ENCODE measurements at regions not wholly inside any gene's neighbourhood (a gene's known extent, or its start where the extent isn't known, plus 50 kb on each side); places are given as distances from the start of the nearest gene placed in this dataset.

DNA sequence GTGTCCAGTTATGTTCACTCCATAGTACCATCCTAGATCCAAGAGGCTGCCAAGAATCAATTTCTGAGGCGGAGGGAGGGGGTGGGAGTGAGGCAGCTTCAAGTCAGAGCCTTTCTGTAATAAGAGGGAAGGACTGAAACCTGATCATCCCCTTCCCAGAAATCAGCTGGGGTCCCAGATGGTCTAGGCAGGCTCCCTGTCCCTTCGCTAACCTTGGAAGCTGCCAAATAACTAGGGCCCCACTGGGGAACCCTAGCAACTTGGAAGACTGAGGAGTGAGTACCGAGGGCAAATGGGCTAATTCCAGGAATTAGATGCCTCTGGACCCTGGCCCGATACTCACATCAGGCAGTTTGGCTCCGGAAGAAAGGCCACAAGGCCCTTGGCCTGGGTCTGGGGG lies 113.3 kb downstream of the NAV1 start:
- no peak for TF ChIP-seq ARNTL (CRISPR knock-in tag; IDR thresholded peaks at IDR 0.05; ENCODE audit: borderline replicate concordance, low read depth)
- no peak for TF ChIP-seq BACH2 (CRISPR knock-in tag; IDR thresholded peaks at IDR 0.05; ENCODE audit: borderline replicate concordance)
- no peak for TF ChIP-seq ZNF70 (CRISPR knock-in tag; IDR thresholded peaks at IDR 0.05)
- no peak for TF ChIP-seq OSR1 (CRISPR knock-in tag; IDR thresholded peaks at IDR 0.05)
- no peak for TF ChIP-seq TOX (CRISPR knock-in tag; IDR thresholded peaks at IDR 0.05; ENCODE audit: borderline replicate concordance)
- no peak for TF ChIP-seq CSDC2 (CRISPR knock-in tag; IDR thresholded peaks at IDR 0.05)
- TF ChIP-seq, protein P1, sequence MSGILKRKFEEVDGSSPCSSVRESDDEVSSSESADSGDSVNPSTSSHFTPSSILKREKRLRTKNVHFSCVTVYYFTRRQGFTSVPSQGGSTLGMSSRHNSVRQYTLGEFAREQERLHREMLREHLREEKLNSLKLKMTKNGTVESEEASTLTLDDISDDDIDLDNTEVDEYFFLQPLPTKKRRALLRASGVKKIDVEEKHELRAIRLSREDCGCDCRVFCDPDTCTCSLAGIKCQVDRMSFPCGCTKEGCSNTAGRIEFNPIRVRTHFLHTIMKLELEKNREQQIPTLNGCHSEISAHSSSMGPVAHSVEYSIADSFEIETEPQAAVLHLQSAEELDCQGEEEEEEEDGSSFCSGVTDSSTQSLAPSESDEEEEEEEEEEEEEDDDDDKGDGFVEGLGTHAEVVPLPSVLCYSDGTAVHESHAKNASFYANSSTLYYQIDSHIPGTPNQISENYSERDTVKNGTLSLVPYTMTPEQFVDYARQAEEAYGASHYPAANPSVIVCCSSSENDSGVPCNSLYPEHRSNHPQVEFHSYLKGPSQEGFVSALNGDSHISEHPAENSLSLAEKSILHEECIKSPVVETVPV (CRISPR knock-in tag; IDR thresholded peaks at IDR 0.05) = no peak
- no peak for TF ChIP-seq ZC3H10 (CRISPR knock-in tag; IDR thresholded peaks at IDR 0.05)
- TF ChIP-seq ZNF8 (CRISPR knock-in tag; IDR thresholded peaks at IDR 0.05) = no peak
- TF ChIP-seq, protein P2, sequence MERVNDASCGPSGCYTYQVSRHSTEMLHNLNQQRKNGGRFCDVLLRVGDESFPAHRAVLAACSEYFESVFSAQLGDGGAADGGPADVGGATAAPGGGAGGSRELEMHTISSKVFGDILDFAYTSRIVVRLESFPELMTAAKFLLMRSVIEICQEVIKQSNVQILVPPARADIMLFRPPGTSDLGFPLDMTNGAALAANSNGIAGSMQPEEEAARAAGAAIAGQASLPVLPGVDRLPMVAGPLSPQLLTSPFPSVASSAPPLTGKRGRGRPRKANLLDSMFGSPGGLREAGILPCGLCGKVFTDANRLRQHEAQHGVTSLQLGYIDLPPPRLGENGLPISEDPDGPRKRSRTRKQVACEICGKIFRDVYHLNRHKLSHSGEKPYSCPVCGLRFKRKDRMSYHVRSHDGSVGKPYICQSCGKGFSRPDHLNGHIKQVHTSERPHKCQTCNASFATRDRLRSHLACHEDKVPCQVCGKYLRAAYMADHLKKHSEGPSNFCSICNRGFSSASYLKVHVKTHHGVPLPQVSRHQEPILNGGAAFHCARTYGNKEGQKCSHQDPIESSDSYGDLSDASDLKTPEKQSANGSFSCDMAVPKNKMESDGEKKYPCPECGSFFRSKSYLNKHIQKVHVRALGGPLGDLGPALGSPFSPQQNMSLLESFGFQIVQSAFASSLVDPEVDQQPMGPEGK (CRISPR knock-in tag; IDR thresholded peaks at IDR 0.05; ENCODE audit: borderline replicate concordance) = no peak
- no peak for ATAC-seq

DNA sequence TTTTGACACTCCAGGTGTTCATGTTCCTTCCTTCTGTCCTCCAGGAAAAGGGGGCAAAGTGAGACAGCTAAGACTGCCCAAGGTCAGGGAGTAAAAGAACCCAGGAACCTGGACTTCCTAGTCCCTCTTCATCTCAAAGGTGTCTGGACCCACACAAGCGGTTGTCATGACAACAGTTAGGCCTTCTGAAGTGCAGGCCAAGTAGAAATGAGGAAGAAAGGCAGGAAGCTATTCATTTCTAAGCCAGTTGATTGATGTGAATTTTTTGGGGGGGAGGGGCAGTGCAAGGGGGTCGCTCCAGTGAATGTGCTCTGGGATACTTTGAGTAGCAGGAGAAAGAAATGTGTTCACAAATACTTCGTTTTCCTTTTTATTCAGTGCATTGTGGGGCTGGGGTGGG lies 114.3 kb downstream of the NAV1 start:
- TF ChIP-seq ZNF8 (CRISPR knock-in tag; IDR thresholded peaks at IDR 0.05) (no peak), ZNF565 (CRISPR knock-in tag; conservative IDR thresholded peaks at IDR 0.05; ENCODE audit: low read depth) (no peak), ARNTL (CRISPR knock-in tag; IDR thresholded peaks at IDR 0.05; ENCODE audit: borderline replicate concordance, low read depth) (no peak), ESRRG (CRISPR knock-in tag; IDR thresholded peaks at IDR 0.05) (no peak), TCF4 (CRISPR knock-in tag; IDR thresholded peaks at IDR 0.05; ENCODE audit: borderline replicate concordance) (no peak), ZNF70 (CRISPR knock-in tag; IDR thresholded peaks at IDR 0.05) (no peak), TOX (CRISPR knock-in tag; IDR thresholded peaks at IDR 0.05; ENCODE audit: borderline replicate concordance) (no peak), ISL1 (CRISPR knock-in tag; IDR thresholded peaks at IDR 0.05) (no peak), CSDC2 (CRISPR knock-in tag; IDR thresholded peaks at IDR 0.05) (no peak), BACH2 (CRISPR knock-in tag; IDR thresholded peaks at IDR 0.05; ENCODE audit: borderline replicate concordance) (no peak), RARB (CRISPR knock-in tag; IDR thresholded peaks at IDR 0.05) (no peak), GLIS3 (CRISPR knock-in tag; IDR thresholded peaks at IDR 0.05) (no peak), OSR1 (CRISPR knock-in tag; IDR thresholded peaks at IDR 0.05) (no peak)
- TF ChIP-seq, protein P3, sequence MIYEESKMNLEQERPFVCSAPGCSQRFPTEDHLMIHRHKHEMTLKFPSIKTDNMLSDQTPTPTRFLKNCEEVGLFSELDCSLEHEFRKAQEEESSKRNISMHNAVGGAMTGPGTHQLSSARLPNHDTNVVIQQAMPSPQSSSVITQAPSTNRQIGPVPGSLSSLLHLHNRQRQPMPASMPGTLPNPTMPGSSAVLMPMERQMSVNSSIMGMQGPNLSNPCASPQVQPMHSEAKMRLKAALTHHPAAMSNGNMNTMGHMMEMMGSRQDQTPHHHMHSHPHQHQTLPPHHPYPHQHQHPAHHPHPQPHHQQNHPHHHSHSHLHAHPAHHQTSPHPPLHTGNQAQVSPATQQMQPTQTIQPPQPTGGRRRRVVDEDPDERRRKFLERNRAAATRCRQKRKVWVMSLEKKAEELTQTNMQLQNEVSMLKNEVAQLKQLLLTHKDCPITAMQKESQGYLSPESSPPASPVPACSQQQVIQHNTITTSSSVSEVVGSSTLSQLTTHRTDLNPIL (CRISPR knock-in tag; IDR thresholded peaks at IDR 0.05; ENCODE audit: low read depth) = no peak
- TF ChIP-seq, protein P4, sequence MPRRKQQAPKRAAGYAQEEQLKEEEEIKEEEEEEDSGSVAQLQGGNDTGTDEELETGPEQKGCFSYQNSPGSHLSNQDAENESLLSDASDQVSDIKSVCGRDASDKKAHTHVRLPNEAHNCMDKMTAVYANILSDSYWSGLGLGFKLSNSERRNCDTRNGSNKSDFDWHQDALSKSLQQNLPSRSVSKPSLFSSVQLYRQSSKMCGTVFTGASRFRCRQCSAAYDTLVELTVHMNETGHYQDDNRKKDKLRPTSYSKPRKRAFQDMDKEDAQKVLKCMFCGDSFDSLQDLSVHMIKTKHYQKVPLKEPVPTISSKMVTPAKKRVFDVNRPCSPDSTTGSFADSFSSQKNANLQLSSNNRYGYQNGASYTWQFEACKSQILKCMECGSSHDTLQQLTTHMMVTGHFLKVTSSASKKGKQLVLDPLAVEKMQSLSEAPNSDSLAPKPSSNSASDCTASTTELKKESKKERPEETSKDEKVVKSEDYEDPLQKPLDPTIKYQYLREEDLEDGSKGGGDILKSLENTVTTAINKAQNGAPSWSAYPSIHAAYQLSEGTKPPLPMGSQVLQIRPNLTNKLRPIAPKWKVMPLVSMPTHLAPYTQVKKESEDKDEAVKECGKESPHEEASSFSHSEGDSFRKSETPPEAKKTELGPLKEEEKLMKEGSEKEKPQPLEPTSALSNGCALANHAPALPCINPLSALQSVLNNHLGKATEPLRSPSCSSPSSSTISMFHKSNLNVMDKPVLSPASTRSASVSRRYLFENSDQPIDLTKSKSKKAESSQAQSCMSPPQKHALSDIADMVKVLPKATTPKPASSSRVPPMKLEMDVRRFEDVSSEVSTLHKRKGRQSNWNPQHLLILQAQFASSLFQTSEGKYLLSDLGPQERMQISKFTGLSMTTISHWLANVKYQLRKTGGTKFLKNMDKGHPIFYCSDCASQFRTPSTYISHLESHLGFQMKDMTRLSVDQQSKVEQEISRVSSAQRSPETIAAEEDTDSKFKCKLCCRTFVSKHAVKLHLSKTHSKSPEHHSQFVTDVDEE (CRISPR knock-in tag; IDR thresholded peaks at IDR 0.05) = no peak
- TF ChIP-seq, protein P1 (CRISPR knock-in tag; IDR thresholded peaks at IDR 0.05) = no peak
- ATAC-seq = no peak

DNA sequence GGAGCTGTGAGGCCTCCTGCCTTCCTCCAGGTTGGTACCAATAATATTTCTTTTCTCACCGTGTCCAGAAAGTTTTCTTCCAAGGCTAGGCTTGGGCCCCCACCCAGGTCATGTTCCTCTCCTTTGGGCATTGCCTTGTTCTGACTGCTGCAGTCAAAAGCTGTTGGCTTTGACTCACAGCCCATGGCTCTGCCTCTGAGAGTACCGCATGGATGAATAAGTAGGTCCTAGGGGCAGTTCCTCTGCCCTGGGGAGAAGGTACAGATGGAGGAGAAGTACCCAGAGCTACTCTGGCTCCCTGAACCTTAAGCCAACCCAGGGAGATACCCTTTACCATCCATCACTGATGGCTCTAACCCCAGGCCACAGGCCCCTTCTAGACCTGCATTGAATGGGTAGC lies 115.0 kb downstream of the NAV1 start:
- no peak for ATAC-seq
- TF ChIP-seq, protein P3 (CRISPR knock-in tag; IDR thresholded peaks at IDR 0.05; ENCODE audit: low read depth) = no peak
- TF ChIP-seq TOX (CRISPR knock-in tag; IDR thresholded peaks at IDR 0.05; ENCODE audit: borderline replicate concordance) (no peak), ZFP3 (CRISPR knock-in tag; IDR thresholded peaks at IDR 0.05) (no peak), ZFP30 (CRISPR knock-in tag; IDR thresholded peaks at IDR 0.05) (no peak), ZNF565 (CRISPR knock-in tag; conservative IDR thresholded peaks at IDR 0.05; ENCODE audit: low read depth) (no peak), SNAI2 (CRISPR knock-in tag; IDR thresholded peaks at IDR 0.05) (no peak), CSDC2 (CRISPR knock-in tag; IDR thresholded peaks at IDR 0.05) (no peak), ISL1 (CRISPR knock-in tag; IDR thresholded peaks at IDR 0.05) (no peak)
